ENCODE measurements at regions not wholly inside any gene's neighbourhood (a gene's known extent, or its start where the extent isn't known, plus 50 kb on each side); places are given as distances from the start of the nearest gene placed in this dataset.

- H3K9me3 ChIP-seq (ENCODE audit: control insufficient read depth, low read length): no peaks in the 10 kb centered on the region
- H3K27me3 ChIP-seq (ENCODE audit: control insufficient read depth, insufficient read depth, low read length): no peaks in the 10 kb centered on the region
- no peak overlapping the region for H2AFZ ChIP-seq
- no peaks in the 10 kb centered on the region for H3K79me2 ChIP-seq
- no peak overlapping the region for H3K4me2 ChIP-seq (ENCODE audit: low read length)
- no peak overlapping the region for H3K4me3 ChIP-seq (ENCODE audit: low read depth, low read length)
- no peak overlapping the region for H3K27ac ChIP-seq
- H3K36me3 ChIP-seq (ENCODE audit: control insufficient read depth, insufficient read depth, low read length): no peaks in the 10 kb centered on the region
- H3K4me1 ChIP-seq: no peaks in the 10 kb centered on the region
- H3K9ac ChIP-seq: no peak overlapping the region
- TF ChIP-seq CTCF (IDR thresholded peaks at IDR 0.05): no peak
These were observed 174.1 kb upstream of the PLPP4 start for GRCh38 chr10:120282846-120283492.

GRCh38 chr10:120285408-120285807 lies 171.6 kb upstream of the PLPP4 start:
- no peaks in the 10 kb centered on the region for H3K36me3 ChIP-seq (ENCODE audit: control insufficient read depth, insufficient read depth, low read length)

GRCh38 chr10:120286280-120286679 lies 170.7 kb upstream of the PLPP4 start:
- no peaks in the 10 kb centered on the region for H3K27me3 ChIP-seq (ENCODE audit: control insufficient read depth, insufficient read depth, low read length)
- no peaks in the 10 kb centered on the region for H3K9me3 ChIP-seq (ENCODE audit: control insufficient read depth, low read length)
- no peak overlapping the region for H2AFZ ChIP-seq
- no peaks in the 10 kb centered on the region for H3K36me3 ChIP-seq (ENCODE audit: control insufficient read depth, insufficient read depth, low read length)
- H3K4me1 ChIP-seq: no peaks in the 10 kb centered on the region
- no peak overlapping the region for H3K4me2 ChIP-seq (ENCODE audit: low read length)
- no peaks in the 10 kb centered on the region for H3K79me2 ChIP-seq
- TF ChIP-seq CTCF (IDR thresholded peaks at IDR 0.05): no peak
- H3K27ac ChIP-seq: no peak overlapping the region
- no peak overlapping the region for H3K4me3 ChIP-seq (ENCODE audit: low read depth, low read length)
- no peak overlapping the region for H3K9ac ChIP-seq

More at GRCh38 chr10:120285408-120285807, 171.6 kb upstream of the PLPP4 start:
- no peaks in the 10 kb centered on the region for H3K4me1 ChIP-seq
- H3K79me2 ChIP-seq: no peaks in the 10 kb centered on the region
- no peak for TF ChIP-seq CTCF (IDR thresholded peaks at IDR 0.05)
- no peak overlapping the region for H3K27ac ChIP-seq
- H3K9me3 ChIP-seq (ENCODE audit: control insufficient read depth, low read length): no peaks in the 10 kb centered on the region
- H3K27me3 ChIP-seq (ENCODE audit: control insufficient read depth, insufficient read depth, low read length): no peaks in the 10 kb centered on the region
- H3K4me2 ChIP-seq (ENCODE audit: low read length): no peak overlapping the region
- H3K9ac ChIP-seq: no peak overlapping the region
- H3K4me3 ChIP-seq (ENCODE audit: low read depth, low read length): no peak overlapping the region
- no peak overlapping the region for H2AFZ ChIP-seq

GRCh38 chr10:120300513-120300912 lies 156.5 kb upstream of the PLPP4 start:
- Histone ChIP-seq H3K79me2 (no peaks in the 10 kb centered on the region), H3K27me3 (ENCODE audit: control insufficient read depth, insufficient read depth, low read length) (no peaks in the 10 kb centered on the region), H3K9ac (no peak overlapping the region), H3K4me1 (no peaks in the 10 kb centered on the region), H3K9me3 (ENCODE audit: control insufficient read depth, low read length) (no peaks in the 10 kb centered on the region), H3K4me3 (ENCODE audit: low read depth, low read length) (no peak overlapping the region), H3K27ac (no peak overlapping the region), H2AFZ (no peak overlapping the region), H3K36me3 (ENCODE audit: control insufficient read depth, insufficient read depth, low read length) (no peaks in the 10 kb centered on the region), H3K4me2 (ENCODE audit: low read length) (no peak overlapping the region)
- no peak for TF ChIP-seq CTCF (IDR thresholded peaks at IDR 0.05)

- Histone ChIP-seq H3K4me1 (no peaks in the 10 kb centered on the region), H3K79me2 (no peaks in the 10 kb centered on the region), H3K9ac (no peak overlapping the region), H3K27me3 (ENCODE audit: control insufficient read depth, insufficient read depth, low read length) (no peaks in the 10 kb centered on the region), H3K4me2 (ENCODE audit: low read length) (no peak overlapping the region), H3K27ac (no peak overlapping the region), H2AFZ (no peak overlapping the region), H3K9me3 (ENCODE audit: control insufficient read depth, low read length) (no peaks in the 10 kb centered on the region), H3K4me3 (ENCODE audit: low read depth, low read length) (no peak overlapping the region), H3K36me3 (ENCODE audit: control insufficient read depth, insufficient read depth, low read length) (no peaks in the 10 kb centered on the region)
- TF ChIP-seq CTCF (IDR thresholded peaks at IDR 0.05): no peak
These were observed 148.4 kb upstream of the PLPP4 start for GRCh38 chr10:120308589-120308988.

Data from parathyroid adenoma (tissue), 2 donors.